GM10248 (cell line): ENCODE measurements at regions not wholly inside any gene's neighbourhood (a gene's known extent, or its start where the extent isn't known, plus 50 kb on each side); places are given as distances from the start of the nearest gene placed in this dataset.
A peak's percentile ranks its signal among the peaks of the same experiment; 100 is the strongest.
"Not testable (repeated sequence)": the region's sequence is repeated elsewhere in the genome, so short reads cannot be mapped to it uniquely, and the experiment has no call there.

Experiments used
- CTCF ChIA-PET: fragments of 300-600 bp; sonication (Branson Sonifier 250); formaldehyde crosslinking; extraction: SDS; loops from one replicate; lab custom pipeline; 2021; ENCODE audit warnings: antibody characterized with exemption; lab: Yijun Ruan, JAX
- POLR2A ChIA-PET: fragments of 350-650 bp; sonication (Branson Sonifier 250); formaldehyde crosslinking; extraction: SDS; loops from one replicate; lab custom pipeline; 2020; ENCODE audit warnings: antibody characterized with exemption; lab: Yijun Ruan, JAX
- DNase-seq: peaks from one replicate; pipeline ENCODE4 v3.0.0; 2012; ENCODE audit errors: extremely low spot score
- CTCF ChIP-seq: IDR thresholded peaks from 2 replicates; pipeline ENCODE4 v1.5.1; 2012; ENCODE audit warnings: mild to moderate bottlenecking, low read depth; ENCODE audit errors: extremely low read depth, missing control alignments, control extremely low read depth

- ChIA-PET POLR2A (no interaction called here), CTCF (interaction anchor here (1.7 kb wide), 1 partner anchor 22 kb away, joined by 6 read pairs; no protein-coding TSS in a partner anchor)
- TF ChIP-seq CTCF, result no peak
- DNase-seq, result no peak
Observed at GRCh38 chr14:70256601-70257000, 67.8 kb upstream of the SLC8A3 start.

GRCh38 chr14:70255071-70256057 lies 66.6 kb upstream of the SLC8A3 start:
- DNase-seq, POLR2A ChIA-PET: not testable (repeated sequence)
- CTCF ChIA-PET, result interaction anchor here (1.0 to 1.9 kb wide), 4 partner anchors 11 to 168 kb away, joined by 3 to 7 read pairs (median 4); no protein-coding TSS in a partner anchor

- DNase-seq, result peak; percentile 49
- ChIA-PET POLR2A (no interaction called here), CTCF (interaction anchor here (1.0 to 1.9 kb wide), 3 partner anchors 10 to 167 kb away, joined by 3 to 7 read pairs (median 3); no protein-coding TSS in a partner anchor)
- no peak for TF ChIP-seq CTCF
Observed at GRCh38 chr14:70254476-70254961, 65.8 kb upstream of the SLC8A3 start.

- POLR2A ChIA-PET, DNase-seq: not testable (repeated sequence)
- CTCF ChIA-PET, result interaction anchor here (1.9 kb wide), 1 partner anchor 166 kb away, joined by 7 read pairs; no protein-coding TSS in a partner anchor
Observed at GRCh38 chr14:70253547-70253946, 64.8 kb upstream of the SLC8A3 start.

- no peak for DNase-seq
- CTCF ChIA-PET, result interaction anchor here (1.0 to 1.3 kb wide), 2 partner anchors 10 to 14 kb away, joined by 3 read pairs; no protein-coding TSS in a partner anchor
- TF ChIP-seq CTCF, result no peak
- POLR2A ChIA-PET, result no interaction called here
Observed at GRCh38 chr14:70245026-70245425, 56.3 kb upstream of the SLC8A3 start.

GRCh38 chr14:70239802-70240201 lies 51.1 kb upstream of the SLC8A3 start:
- CTCF ChIA-PET, result no interaction called here
- POLR2A ChIA-PET, result no interaction called here
- DNase-seq, result peak; percentile 50

GRCh38 chr14:70238635-70239034 lies 49.9 kb upstream of the SLC8A3 start:
- POLR2A ChIA-PET, result not testable (repeated sequence)
- CTCF ChIA-PET, result interaction anchor here (1.0 to 1.6 kb wide), 4 partner anchors 10 to 580 kb away, joined by 3 to 4 read pairs (median 4); no protein-coding TSS in a partner anchor

More at GRCh38 chr14:70239802-70240201, 51.1 kb upstream of the SLC8A3 start:
- no peak for TF ChIP-seq CTCF

More at GRCh38 chr14:70238635-70239034, 49.9 kb upstream of the SLC8A3 start:
- DNase-seq, result not testable (repeated sequence)
